IMR-90 (cell line): ENCODE measurements at regions not wholly inside any gene's neighbourhood (a gene's known extent, or its start where the extent isn't known, plus 50 kb on each side); places are given as distances from the start of the nearest gene placed in this dataset.

ENCODE experiments used
- CHD1 ChIP-seq: IDR thresholded peaks from 2 replicates; pipeline ENCODE4 v1.6.1; 2012; ENCODE audit warnings: low read depth, low read length, improper control_type of control experiment
- MAFK ChIP-seq: IDR thresholded peaks from 2 replicates; pipeline ENCODE4 v1.6.1; 2012; ENCODE audit warnings: low read depth, low read length, improper control_type of control experiment
- TF ChIP-seq, protein P1 (sequence below): conservative IDR thresholded peaks from 2 replicates; pipeline ENCODE4 v1.5.1; 2012; ENCODE audit warnings: mild to moderate bottlenecking, low read depth, low read length, improper control_type of control experiment
- TF ChIP-seq, protein P2 (sequence below): fragments of 150-350 bp; IDR thresholded peaks from 2 replicates; pipeline ENCODE4 v1.6.1; 2017; ENCODE audit warnings: mild to moderate bottlenecking, antibody characterized with exemption, low read length, low read depth

- TF ChIP-seq MAFK: no peak
- TF ChIP-seq, protein P1, sequence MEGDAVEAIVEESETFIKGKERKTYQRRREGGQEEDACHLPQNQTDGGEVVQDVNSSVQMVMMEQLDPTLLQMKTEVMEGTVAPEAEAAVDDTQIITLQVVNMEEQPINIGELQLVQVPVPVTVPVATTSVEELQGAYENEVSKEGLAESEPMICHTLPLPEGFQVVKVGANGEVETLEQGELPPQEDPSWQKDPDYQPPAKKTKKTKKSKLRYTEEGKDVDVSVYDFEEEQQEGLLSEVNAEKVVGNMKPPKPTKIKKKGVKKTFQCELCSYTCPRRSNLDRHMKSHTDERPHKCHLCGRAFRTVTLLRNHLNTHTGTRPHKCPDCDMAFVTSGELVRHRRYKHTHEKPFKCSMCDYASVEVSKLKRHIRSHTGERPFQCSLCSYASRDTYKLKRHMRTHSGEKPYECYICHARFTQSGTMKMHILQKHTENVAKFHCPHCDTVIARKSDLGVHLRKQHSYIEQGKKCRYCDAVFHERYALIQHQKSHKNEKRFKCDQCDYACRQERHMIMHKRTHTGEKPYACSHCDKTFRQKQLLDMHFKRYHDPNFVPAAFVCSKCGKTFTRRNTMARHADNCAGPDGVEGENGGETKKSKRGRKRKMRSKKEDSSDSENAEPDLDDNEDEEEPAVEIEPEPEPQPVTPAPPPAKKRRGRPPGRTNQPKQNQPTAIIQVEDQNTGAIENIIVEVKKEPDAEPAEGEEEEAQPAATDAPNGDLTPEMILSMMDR: no peak
- TF ChIP-seq CHD1: no peak
- TF ChIP-seq, protein P2, sequence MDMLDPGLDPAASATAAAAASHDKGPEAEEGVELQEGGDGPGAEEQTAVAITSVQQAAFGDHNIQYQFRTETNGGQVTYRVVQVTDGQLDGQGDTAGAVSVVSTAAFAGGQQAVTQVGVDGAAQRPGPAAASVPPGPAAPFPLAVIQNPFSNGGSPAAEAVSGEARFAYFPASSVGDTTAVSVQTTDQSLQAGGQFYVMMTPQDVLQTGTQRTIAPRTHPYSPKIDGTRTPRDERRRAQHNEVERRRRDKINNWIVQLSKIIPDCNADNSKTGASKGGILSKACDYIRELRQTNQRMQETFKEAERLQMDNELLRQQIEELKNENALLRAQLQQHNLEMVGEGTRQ: no peak
These were observed 470.1 kb upstream of the HS6ST1 start for GRCh38 chr2:128788636-128789220.
